Smooth muscle cell (in vitro differentiated cells): ENCODE measurements at regions not wholly inside any gene's neighbourhood (a gene's known extent, or its start where the extent isn't known, plus 50 kb on each side); places are given as distances from the start of the nearest gene placed in this dataset.

Source experiments
- DNase-seq: peaks from one replicate; lab custom pipeline; 2025; ENCODE audit not compliant: unreplicated experiment; lab: John Stamatoyannopoulos, UW
- H2AFZ ChIP-seq: fragments of 200-600 bp; sonication (generic); 2 replicates; pipeline ENCODE4 v1.6.0; 2016; ENCODE audit warnings: antibody characterized with exemption, low read depth, mild to moderate bottlenecking
- H3F3A ChIP-seq: fragments of 200-600 bp; sonication (generic); 2 replicates; pipeline ENCODE4 v1.6.0; 2017; ENCODE audit warnings: antibody characterized with exemption, low read depth
- H3K27ac ChIP-seq: fragments of 200-600 bp; sonication (generic); 2 replicates; pipeline ENCODE4 v1.5.1; 2016; ENCODE audit warnings: low read depth, mild to moderate bottlenecking
- H3K27me3 ChIP-seq: fragments of 200-600 bp; sonication (generic); 2 replicates; pipeline ENCODE4 v1.6.1; 2016; ENCODE audit warnings: low read depth, mild to moderate bottlenecking
- H3K36me3 ChIP-seq: fragments of 200-600 bp; sonication (generic); 2 replicates; pipeline ENCODE4 v1.5.1; 2016; ENCODE audit warnings: low read depth
- H3K4me1 ChIP-seq: fragments of 200-600 bp; sonication (generic); 2 replicates; pipeline ENCODE4 v1.5.1; 2016; ENCODE audit warnings: low read depth
- H3K4me2 ChIP-seq: fragments of 200-600 bp; sonication (generic); 2 replicates; pipeline ENCODE4 v1.6.0; 2016; ENCODE audit warnings: mild to moderate bottlenecking
- H3K4me3 ChIP-seq: fragments of 200-600 bp; sonication (generic); 2 replicates; pipeline ENCODE4 v1.5.1; 2016; ENCODE audit warnings: mild to moderate bottlenecking
- H3K79me2 ChIP-seq: fragments of 200-600 bp; sonication (generic); 2 replicates; pipeline ENCODE4 v1.6.0; 2016; ENCODE audit warnings: low read depth, mild to moderate bottlenecking
- H3K9ac ChIP-seq: fragments of 200-600 bp; sonication (generic); 2 replicates; pipeline ENCODE4 v1.6.0; 2016; ENCODE audit warnings: low read depth
- H3K9me3 ChIP-seq: fragments of 200-600 bp; sonication (generic); replicated peaks from 2 replicates; pipeline ENCODE4 v1.5.1; 2016; ENCODE audit warnings: low read depth
- H4K20me1 ChIP-seq: fragments of 200-600 bp; sonication (generic); 2 replicates; pipeline ENCODE4 v1.6.0; 2016; ENCODE audit warnings: low read depth
- whole genome bisulfite sequencing: methylation state at CpG from one replicate; pipeline ENCODE4 v1.1.7; 2016; ENCODE audit warnings: low lambda C conversion rate; 5-methylcytosine and 5-hydroxymethylcytosine counted together
- TF ChIP-seq, protein P1 (sequence below): fragments of 200-600 bp; sonication (generic); IDR thresholded peaks from 2 replicates; pipeline ENCODE4 v1.5.1; 2017; ENCODE audit warnings: borderline replicate concordance, mild to moderate bottlenecking, antibody characterized with exemption; ENCODE audit not compliant: insufficient read depth, poor library complexity, severe bottlenecking

DNA sequence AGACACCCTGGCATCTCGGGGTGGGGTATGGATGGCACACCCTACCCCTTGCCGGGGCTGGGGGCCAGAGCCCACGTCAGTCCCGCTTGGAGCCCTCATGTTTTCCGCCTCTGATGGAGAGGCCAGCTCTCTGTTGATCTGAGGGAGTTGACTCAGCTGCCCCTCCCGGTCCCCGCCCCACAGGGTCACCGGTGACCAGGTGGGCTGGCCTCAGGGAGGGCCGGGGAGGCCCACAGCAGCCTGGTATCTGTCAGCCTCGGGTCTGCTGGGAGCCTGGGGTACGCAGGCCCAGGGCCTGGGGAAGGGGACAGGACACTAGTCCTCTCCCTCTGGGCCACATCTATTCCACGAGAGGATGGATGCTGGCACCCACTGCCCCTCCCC lies 109.5 kb upstream of the CIBAR2 start:
- Histone ChIP-seq H3K9ac (no peak overlapping the region), H3K79me2 (peaks cover 35% of the 10 kb centered on the region), H3K4me3 (no peak overlapping the region), H4K20me1 (peaks cover 3% of the 10 kb centered on the region), H3K27ac (no peak overlapping the region), H3K9me3 (no peaks in the 10 kb centered on the region), H3F3A (no peaks in the 10 kb centered on the region), H3K36me3 (no peaks in the 10 kb centered on the region), H3K27me3 (no peaks in the 10 kb centered on the region), H3K4me1 (peaks cover 28% of the 10 kb centered on the region), H3K4me2 (no peak overlapping the region), H2AFZ (no peak overlapping the region)
- no peak for DNase-seq
- 78% methylated on average over 12 of the region's 12 CpGs for WGBS
- TF ChIP-seq, protein P1, sequence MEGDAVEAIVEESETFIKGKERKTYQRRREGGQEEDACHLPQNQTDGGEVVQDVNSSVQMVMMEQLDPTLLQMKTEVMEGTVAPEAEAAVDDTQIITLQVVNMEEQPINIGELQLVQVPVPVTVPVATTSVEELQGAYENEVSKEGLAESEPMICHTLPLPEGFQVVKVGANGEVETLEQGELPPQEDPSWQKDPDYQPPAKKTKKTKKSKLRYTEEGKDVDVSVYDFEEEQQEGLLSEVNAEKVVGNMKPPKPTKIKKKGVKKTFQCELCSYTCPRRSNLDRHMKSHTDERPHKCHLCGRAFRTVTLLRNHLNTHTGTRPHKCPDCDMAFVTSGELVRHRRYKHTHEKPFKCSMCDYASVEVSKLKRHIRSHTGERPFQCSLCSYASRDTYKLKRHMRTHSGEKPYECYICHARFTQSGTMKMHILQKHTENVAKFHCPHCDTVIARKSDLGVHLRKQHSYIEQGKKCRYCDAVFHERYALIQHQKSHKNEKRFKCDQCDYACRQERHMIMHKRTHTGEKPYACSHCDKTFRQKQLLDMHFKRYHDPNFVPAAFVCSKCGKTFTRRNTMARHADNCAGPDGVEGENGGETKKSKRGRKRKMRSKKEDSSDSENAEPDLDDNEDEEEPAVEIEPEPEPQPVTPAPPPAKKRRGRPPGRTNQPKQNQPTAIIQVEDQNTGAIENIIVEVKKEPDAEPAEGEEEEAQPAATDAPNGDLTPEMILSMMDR: no peak

DNA sequence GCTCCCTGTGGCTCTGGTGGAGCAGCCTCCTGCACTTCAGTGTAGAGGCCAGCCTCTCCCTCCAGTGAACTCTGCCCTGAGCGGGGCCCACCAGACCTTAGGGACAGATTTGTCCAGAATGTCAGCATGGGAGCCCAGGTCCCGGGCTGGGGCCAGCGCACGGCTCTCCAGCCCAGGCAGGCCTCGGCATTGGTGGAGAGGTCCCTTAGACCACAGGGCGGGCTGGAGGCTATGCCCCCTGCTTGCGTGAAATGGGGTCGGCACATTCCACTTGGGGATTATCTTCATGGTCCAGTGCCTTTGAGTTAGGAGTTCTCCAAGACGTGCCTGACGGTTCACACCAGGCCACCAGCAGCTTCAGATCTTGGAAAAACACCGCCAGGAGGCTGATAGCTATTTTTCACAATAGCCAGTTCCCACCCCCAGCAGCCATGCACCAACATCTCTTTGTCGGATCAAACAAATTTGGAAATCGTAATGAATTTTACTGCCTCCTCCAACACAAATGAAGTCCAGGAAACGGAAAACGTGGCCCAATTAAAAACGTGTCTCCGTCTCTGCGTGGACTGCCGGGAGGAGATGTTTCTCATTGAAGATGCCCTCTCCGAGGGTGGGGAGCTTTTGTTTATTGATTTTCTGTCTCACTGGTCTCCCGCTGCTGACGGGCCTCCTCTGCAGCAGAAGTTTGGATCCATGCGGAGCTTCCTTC lies 110.0 kb upstream of the CIBAR2 start:
- Histone ChIP-seq H4K20me1 (peaks cover 8% of the 10 kb centered on the region), H3K4me3 (no peak overlapping the region), H3K27ac (no peak overlapping the region), H3K4me2 (no peak overlapping the region), H2AFZ (no peak overlapping the region), H3K36me3 (no peaks in the 10 kb centered on the region), H3F3A (peaks cover under 1% of the 10 kb centered on the region), H3K79me2 (peaks cover 31% of the 10 kb centered on the region), H3K27me3 (no peaks in the 10 kb centered on the region), H3K9ac (no peak overlapping the region), H3K9me3 (no peaks in the 10 kb centered on the region), H3K4me1 (peaks cover 29% of the 10 kb centered on the region)
- TF ChIP-seq, protein P1: no peak
- 69% methylated on average over 23 of the region's 23 CpGs for WGBS
- no peak for DNase-seq

DNA sequence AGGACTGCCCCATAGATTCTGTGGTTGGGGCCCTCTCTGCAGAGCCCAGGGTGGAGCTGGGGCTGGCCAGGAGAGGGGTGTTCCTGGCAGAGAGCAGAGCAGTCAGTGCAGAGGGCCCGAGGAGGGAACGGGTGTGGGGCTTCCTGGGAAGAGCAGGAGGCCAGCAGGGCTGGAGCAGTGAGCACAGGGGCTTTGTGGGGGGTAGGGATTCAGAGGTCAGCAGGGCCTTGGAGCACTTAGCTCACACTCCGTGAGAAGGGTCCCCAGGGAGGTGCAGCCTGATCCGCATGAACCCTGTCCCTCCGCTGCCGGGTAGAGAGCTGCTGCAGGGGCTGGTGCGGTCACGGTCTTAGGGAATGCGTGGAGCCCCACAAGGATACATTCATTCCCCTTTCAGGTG lies 113.0 kb upstream of the CIBAR2 start:
- H3K79me2 ChIP-seq: peaks cover 18% of the 10 kb centered on the region
- no peak overlapping the region for H3K27ac ChIP-seq
- no peak overlapping the region for H3K4me2 ChIP-seq
- no peaks in the 10 kb centered on the region for H3K27me3 ChIP-seq
- DNase-seq: no peak
- no peak overlapping the region for H3K9ac ChIP-seq
- no peaks in the 10 kb centered on the region for H3K36me3 ChIP-seq
- no peak overlapping the region for H3K4me3 ChIP-seq
- H4K20me1 ChIP-seq: peaks cover 13% of the 10 kb centered on the region
- H3F3A ChIP-seq: peaks cover 8% of the 10 kb centered on the region
- 91% methylated on average over 9 of the region's 9 CpGs for WGBS
- no peak overlapping the region for H2AFZ ChIP-seq
- H3K9me3 ChIP-seq: no peaks in the 10 kb centered on the region
- H3K4me1 ChIP-seq: peaks cover 39% of the 10 kb centered on the region
- TF ChIP-seq, protein P1: no peak

DNA sequence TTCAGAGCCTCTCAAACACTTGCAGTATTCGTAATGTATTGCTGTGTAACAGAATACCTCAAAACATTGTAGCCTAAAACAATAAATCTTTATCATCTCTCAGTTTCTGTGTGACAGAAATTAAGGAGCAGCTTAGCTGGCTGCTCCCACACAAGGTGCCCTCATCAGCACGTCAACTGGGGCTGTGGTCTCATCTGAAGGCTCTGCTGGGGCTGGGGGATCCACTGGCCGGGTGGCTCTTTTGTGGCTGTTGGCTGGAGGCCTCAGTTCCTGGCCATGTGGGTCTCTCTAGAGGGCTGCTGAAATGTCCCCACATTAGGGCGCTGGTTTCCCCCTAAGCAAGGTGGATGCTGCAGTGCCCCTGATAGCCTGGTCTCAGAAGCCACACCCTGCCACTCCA lies 113.4 kb upstream of the CIBAR2 start:
- no peak overlapping the region for H2AFZ ChIP-seq
- H3K4me2 ChIP-seq: no peak overlapping the region
- no peak overlapping the region for H3K4me3 ChIP-seq
- TF ChIP-seq, protein P1: no peak
- peaks cover 18% of the 10 kb centered on the region for H3K79me2 ChIP-seq
- H3K36me3 ChIP-seq: no peaks in the 10 kb centered on the region
- 99% methylated on average over 4 of the region's 4 CpGs for WGBS
- peaks cover 38% of the 10 kb centered on the region for H3K4me1 ChIP-seq
- DNase-seq: no peak
- H3K27me3 ChIP-seq: no peaks in the 10 kb centered on the region
- peaks cover 8% of the 10 kb centered on the region for H3F3A ChIP-seq
- H3K9ac ChIP-seq: no peak overlapping the region
- H3K9me3 ChIP-seq: no peaks in the 10 kb centered on the region
- H4K20me1 ChIP-seq: peaks cover 13% of the 10 kb centered on the region
- no peak overlapping the region for H3K27ac ChIP-seq
